Fibroblast of upper back skin (primary cell): ENCODE measurements at regions not wholly inside any gene's neighbourhood (a gene's known extent, or its start where the extent isn't known, plus 50 kb on each side); places are given as distances from the start of the nearest gene placed in this dataset.

Experiments
- DNase-seq: peaks from one replicate; pipeline ENCODE4 v3.0.0-alpha.2; 2013

DNA sequence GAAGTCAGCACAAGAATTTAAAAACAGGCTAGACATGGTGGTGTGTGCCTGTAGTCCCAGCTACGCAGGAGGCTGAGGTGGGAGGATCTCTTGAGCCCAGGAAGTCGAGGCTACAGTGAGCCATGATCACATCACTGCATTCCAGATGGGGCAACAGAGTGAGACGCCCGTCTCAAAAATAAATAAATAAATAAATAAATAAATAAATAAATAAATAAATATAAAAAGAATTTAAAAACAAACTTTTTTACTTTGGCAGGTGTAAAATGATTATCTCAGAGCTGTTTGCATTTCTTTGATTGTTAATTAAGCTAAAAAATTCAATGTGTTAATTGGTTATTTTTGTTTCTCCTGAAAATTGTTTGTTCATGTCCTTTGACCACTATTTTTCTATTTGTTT lies 97.5 kb upstream of the RPS6KA3 start:
- no peak for DNase-seq

DNA sequence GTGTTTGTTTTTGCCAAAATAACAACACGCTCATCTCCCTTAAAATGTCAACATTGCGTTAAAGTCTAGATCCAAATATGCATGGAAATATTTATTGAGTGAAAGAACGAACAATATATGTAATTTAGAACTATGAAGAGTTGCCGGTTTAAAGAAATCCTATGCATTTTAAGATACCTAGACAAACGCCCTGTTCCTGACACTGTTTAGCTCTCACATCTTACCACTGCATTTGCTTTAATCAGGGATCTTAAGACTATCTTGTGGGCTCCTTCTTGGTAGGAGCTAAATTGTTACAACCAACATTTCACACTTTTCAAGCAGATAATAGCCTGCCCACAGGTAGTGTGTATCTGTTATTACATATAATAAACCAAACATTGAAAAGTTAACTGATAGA lies 96.6 kb upstream of the RPS6KA3 start:
- no peak for DNase-seq

DNA sequence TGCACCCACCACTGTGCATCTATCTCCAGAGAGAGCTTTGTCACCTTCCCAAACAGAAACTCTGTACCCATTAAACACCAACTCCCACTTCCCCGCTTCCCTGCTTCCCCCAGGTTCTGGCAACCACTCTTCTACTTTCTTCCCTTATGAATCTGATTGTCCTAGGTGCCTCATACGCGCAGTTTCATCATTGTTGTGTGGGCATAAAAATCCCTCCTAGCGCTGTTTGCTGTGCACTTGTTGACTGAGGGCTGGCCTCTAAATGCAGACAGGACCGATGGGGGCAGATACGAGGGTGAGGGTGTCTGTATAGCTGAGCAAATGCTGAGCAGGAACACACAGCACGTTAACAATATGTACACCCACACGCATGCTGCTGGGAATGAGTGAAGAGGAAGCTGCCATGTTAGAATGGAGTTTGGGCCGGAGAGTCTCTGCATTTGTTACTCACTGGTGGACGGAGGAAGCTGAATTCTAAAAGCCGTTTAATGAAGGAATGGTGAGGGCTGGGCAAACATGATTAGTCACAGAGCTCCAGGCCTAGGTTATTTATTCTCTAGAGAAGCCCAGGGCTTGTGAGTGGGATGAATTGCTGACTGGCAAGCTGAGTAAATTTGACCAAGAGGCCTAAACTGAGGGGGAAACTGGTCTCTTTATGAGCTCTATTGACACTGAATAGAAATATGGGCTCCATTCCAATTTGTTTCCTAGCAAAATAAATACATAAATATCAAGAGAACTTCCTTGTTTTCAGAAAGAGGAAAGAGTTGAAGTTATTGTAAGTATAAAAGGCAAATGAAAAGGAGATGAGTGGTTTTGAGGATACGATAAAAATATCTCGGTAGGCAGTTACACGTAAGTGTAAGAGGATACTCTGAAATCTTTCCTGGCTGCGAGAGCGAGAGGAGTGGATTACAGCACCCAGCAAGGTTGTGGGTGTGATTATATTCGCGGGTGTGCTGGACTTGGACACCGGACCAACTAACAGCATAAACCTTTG lies 95.9 kb upstream of the RPS6KA3 start:
- peak; percentile 48 for DNase-seq

DNA sequence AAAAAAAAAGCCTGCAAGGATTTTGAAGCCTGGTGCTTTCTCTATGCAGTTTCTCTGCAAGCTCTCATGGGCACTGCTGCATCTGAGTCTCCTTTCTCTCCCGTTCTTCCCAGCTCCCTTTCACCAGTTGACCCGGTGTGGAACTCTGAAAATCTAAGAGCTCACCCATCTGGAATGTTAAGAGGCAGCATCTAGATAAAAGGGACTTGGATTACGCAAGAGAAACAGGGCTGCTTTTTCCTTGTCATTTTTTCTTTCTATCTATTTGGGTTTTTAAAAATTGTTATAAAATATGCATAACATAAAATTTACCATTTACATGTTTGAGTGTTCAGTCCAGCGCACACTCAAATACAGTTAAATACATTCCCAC lies 95.2 kb upstream of the RPS6KA3 start:
- DNase-seq: peak; percentile 68

DNA sequence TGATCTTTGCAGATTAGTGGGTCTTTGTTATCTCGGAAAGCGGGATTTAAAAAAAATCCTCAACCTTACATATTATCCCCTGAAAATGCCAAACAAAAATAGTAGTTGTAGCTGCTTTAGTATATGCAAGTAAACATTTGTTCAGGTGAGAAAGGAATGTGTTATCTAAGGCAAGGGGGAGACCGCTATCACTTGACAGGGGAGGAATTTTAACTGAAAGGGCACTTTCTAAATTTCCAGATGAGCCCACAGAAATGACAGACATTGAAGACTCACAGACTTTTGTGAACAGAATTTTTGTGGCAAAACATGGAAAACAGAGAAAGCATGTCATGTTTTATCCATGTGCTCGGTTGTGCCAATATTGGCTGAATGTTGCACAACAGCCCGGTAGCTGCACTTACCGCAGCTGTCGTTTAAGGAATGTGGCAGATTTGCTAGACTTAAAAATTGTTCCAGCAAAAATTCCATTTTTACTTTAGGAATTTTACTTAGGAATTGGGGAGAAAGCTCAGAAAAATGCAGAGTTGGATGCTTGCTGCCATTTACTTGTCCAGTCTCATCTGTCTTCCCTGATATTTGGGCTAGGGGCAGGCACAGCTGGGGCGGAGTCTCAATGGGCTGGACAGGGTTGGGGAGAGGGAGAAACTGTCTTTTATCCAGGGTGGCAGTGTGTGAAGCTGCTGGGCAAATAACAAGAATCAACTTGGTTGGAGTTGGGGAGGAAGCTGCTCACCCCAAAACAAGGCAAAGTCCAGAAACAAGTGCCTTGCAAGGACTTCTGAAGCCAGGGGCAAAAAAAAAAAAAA lies 94.6 kb upstream of the RPS6KA3 start:
- peak; percentile 70 for DNase-seq

DNA sequence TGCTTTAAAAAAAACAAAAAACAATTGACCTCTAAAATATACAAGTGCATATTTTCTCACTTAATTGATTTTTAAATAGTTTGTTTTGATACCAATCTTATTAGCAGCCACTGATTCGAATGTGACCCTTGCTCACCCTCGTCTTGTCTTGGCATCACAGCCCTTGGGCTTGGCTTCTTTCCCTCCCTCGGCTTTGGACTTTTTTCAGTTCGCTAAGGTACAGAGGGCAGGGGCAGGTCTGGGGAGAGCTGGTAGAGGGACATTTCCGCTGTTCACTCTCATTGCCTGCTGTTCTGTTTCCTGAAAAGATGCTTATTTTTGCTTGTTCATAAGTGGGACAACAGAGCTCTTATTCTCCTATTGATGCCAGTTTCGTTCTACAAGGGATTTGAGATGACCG lies 88.5 kb upstream of the RPS6KA3 start:
- DNase-seq: no peak

DNA sequence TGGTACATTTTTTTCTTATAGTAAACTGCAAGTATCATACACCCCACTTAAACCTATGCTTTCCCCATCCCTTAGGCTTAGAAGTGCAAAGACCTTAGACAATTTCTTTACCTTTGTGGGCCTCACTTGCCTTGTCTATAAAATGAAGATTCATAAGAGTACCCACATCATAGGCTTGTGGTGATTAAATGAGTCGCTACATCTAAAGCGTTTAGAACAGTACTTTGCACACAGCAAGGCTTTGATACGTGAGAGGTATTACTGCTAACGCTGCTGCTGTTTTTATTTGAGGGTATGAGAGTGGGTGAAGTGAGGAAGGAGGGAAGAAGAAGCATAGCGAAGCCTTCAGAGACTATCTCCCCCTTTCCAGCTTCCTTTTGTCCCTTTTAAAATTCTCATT lies 87.8 kb upstream of the RPS6KA3 start:
- no peak for DNase-seq

DNA sequence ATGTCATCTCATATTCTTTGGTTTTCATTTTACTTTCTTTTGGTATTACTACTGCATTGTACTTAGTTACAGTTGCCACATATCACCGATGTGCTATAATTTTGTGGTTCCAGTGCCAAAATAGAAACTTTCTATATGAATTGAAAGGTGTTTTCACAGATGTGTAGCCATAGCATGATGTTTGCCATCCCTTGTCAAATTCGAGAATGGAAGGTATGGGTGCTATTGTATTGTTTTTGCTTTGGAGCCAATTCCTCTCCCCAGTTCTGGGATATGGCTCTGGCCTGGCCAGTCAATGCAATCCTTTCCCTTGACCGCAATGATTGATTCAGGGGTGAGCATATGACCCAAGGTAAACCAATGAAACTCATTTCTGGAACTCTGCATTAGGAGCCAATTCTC lies 86.2 kb upstream of the RPS6KA3 start:
- no peak for DNase-seq

DNA sequence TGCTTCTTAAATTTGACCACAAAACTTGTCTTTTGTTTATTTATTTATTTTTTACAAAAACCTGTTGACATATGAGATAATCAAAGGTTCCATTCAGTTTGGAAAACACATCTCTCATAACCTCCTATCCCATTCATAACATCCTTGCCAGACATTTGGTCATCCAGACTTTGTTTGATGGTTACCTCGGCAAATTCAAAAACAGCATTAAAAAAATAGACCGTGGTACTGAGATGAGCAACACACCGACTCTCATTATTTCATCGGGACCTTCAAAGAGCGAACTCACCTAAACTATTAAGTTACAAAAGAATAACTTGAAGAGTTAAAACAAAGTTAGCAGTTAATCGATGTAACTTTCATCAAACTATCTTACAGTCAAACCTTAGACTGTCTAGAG lies 85.8 kb upstream of the RPS6KA3 start:
- no peak for DNase-seq

DNA sequence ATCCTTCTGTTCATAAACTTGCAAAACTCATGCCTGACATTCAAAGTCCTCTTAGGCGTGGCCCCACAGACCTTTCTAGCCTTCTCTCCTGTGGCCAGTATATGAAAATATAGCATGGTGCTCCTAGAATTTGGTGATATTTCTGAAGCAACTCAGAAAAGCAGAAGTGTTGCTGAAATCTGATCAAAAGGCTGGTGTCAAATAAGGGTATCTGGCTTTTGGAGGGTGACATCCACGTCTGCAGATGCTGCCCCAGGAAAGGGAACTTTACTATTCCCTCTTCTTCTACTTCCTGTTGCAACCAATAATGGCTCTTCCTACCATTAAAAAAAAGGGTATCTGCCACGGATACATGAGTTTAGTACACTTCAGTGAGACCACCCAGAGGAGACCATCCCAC lies 83.9 kb upstream of the RPS6KA3 start:
- DNase-seq: no peak

DNA sequence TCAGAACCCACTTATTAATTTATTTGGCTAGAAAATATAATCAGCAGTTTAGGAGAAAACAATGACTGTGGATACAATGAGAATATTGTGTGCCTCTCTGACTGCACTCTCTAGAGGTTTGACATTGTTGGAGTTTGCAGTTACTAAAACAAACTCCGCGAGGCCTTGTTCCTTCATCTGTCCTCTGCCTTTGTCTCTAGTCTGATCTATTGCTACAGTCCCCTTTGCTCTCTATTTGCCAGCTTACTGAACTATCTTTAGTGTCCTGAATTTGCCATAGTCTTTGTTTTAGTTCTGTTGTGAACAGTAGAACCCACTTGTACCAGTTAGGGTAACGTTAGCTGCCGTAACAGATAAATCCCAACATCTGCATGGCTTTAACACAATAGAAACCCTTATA lies 81.4 kb upstream of the RPS6KA3 start:
- DNase-seq: no peak

DNA sequence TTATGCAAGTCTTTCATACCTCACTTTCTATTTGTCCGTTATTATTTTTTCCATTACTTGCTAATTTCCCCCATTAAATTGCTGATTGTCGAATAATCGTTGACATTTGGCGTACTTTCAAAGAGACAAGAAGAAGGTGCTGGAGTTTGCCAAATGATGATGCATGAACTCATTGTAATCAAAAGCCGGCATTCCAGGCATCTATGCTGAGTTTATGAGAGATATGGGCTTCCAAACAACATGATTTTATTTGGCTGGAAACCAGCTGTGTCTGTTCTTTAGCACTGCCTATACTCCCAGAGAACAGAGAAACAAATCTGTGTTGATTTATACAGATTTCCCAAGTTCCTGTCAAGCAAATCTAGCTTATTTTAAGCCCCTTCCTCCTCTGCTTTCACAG lies 80.8 kb upstream of the RPS6KA3 start:
- peak; percentile 9 for DNase-seq

DNA sequence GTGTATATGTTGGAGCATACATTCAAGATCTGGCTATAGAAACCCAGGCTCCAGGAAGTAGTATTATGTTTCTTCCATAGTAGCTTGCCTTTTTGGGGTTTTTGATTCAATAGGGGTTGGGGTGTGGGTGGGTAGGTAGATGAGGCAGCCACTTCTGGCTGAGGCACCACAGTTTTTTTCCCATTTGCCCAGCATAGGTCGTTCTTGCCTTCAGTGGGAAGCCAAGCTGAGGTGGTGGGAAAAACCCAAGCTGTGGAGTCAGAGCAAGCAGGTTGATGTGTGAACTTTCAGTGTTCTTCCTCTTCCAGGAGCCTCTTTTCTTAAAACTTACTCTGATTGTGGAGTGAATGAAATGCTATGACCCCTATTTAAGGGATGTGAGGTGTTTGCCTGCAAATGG lies 67.0 kb upstream of the RPS6KA3 start:
- no peak for DNase-seq

DNA sequence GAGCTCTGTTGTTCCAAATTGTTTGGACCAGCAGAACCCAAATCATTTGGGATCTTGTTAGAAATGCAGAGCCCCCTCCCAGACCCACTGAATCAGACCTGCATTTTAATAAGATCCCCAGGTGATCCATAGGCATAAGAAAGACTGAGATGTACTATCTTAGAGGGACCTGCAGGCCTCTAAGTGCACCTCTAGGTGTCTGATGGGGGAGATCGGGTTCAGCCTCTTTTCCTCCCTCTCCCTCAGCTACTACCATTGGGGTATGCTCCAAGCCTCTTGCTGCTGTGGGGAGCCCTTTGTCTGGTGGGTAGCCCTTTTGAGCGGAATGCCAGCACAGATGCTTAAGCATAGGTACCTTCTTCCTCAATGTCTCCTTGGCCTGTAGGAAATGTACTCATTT lies 63.8 kb upstream of the RPS6KA3 start:
- no peak for DNase-seq

DNA sequence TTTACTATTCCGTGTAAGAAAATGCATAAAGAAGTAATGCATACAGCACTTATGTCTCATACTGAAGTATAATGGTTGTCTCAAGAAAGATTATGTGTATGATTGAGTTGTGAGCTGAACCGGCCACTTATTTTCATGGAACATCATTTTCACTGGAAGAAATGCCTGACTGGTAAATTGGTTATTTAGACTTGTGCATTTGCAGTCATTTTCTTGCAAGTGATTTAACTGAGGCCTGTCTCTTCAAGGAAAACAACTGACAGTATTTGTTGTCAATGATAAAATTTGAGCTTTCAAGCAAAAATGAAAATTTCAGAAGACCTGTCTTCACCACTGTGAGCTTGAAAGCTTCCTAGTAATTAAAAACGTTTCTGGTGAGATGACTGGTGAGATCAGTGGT lies 62.7 kb upstream of the RPS6KA3 start:
- DNase-seq: no peak

DNA sequence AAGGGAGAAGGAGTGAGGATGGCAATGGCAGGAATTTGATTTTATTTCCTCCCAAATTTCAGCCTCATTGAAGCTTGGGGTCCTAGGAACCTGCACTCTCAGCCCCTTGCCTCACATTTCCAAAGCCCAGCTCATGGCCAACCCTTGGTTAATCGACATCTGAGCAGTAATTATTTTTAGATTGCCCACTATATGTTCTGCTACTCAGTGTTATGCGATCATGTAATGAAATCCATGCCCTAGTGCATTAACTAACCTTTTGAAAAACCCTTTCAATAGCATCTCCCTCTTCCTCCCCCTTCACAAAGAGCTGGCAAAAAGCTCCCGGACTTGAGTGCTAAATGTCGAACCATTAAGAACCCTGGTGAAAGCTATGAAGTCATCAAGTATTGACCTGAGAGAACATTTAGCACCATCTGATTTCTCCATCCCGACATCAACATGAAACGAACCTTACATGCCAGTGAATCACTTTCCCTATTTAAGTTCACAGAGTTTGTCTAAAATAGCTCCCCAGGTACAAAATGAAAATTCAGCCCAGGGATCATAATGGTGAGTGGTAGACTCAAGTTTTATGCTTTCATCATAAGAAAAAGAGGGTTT lies 59.2 kb upstream of the RPS6KA3 start:
- DNase-seq: no peak

DNA sequence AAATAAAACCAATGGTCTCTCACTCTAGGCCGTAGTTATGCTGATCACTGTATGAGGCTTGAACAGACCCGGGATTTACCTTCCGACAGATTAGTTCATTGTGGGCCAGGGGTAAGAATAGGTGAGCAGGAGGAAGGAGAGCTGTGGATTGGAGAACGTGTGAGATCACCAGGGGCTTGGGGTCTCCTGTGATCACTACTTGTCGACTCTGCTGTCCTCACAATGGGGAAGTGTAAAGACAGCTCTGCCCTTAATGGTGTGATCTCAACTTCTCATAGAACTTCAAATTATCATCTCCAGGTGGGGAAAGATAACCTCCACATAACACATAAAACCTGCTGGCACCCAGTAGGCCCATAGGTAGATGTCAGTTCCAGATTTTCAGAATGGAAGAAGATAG lies 56.2 kb upstream of the RPS6KA3 start:
- DNase-seq: no peak

DNA sequence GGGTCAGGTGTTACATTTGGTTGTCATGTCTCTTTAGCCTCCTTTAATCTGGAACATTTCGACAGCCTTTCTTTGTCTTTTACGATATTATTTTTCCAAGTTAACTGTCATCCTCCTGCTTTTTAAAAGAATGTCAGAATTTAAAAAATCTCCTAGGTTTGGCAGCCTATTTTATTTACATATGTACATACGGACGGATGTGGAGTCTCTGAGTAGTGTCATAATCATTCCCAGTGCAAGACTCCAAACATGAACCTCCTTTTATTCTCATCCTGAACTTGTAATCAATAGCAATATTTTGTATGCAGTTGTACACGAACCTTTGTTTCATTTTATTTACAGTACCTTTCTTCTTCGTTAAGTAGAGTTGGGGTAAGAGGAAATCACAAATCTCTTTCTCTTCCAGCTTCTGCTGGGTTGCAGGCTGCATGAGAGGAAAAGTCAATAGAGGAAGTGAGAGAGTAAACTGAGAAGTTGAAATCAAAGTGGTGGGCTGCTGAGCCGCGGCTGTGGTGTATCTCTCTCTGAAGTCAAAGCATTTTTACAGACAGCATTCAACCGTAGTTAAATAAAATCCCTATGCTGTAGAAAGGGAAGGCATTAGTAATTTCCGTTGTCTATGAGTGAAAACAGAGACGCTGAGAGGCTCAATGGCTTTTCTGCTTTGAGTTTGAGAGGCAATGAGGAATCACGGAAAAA lies 53.9 kb upstream of the RPS6KA3 start:
- no peak for DNase-seq

DNA sequence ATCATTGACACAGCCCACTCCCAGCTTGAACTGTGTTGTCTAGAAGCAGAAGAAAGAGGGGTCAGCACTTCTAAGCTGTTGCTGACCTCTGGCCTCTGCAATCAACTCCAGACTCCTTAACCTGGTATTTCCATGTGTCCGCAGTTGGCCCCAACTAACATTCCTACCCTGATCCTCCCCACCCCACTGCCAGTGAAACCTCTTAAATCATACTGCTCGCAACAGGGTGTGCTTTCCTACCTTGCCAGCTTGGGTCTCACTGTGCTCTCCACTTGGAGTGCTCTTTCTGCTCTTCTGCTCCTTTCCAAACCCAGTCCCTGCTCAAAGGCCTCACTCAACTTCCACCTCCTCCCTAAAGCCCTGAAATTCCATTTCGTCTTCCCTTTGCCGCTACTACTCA lies 52.3 kb upstream of the RPS6KA3 start:
- DNase-seq: no peak

DNA sequence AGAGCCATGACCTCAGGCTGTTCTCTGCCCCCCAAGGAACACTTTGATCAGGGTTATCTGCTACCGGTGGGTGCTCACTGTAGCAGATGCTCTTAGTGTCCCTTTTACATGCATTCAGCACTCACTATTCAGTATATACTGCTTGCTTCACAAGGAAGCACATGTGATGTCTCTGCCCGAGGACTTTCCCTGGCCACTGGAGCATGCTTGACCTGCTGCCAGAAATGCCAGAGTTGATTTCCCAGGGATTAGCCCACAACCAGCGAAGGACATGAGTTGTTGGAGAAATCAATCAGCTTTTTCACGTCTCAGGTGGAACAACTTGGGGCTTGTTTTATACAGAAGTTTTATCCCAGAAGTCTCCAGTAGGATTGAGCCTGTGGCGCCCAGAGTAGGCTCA lies 51.2 kb upstream of the RPS6KA3 start:
- no peak for DNase-seq
